IMR-90 (cell line): ENCODE measurements at regions not wholly inside any gene's neighbourhood (a gene's known extent, or its start where the extent isn't known, plus 50 kb on each side); places are given as distances from the start of the nearest gene placed in this dataset.
A peak's percentile ranks its signal among the peaks of the same experiment; 100 is the strongest.

Source experiments
- ATAC-seq: fragments of 200-7000 bp; cut with Tn5 transposase; 2 replicates; pipeline ENCODE4 v1.9.1; 2020; ENCODE audit warnings: low read depth, mild to moderate bottlenecking, moderate library complexity
- BruUV-seq: library from RNA; stranded (reverse); fragments of 400-500 nt; replicated peaks from 2 replicates; lab custom pipeline; 2021; lab: Mats Ljungman, UMichigan
- CTCF ChIA-PET: fragments of 300-600 bp; formaldehyde crosslinking; extraction: SDS; loops from one replicate; lab custom pipeline; 2021; ENCODE audit warnings: antibody characterized with exemption; lab: Yijun Ruan, JAX
- POLR2A ChIA-PET: fragments of 300-600 bp; sonication (Branson Sonifier 250); formaldehyde crosslinking; loops from one replicate; lab custom pipeline; 2022; ENCODE audit warnings: antibody characterized with exemption; ENCODE audit not compliant: unreplicated experiment; lab: Charles Lee
- DNase-seq: peaks from one replicate; pipeline ENCODE4 v3.0.0; 2013
- H2AFZ ChIP-seq: replicated peaks from 2 replicates; pipeline ENCODE3; 2013; ENCODE audit warnings: low read length, mild to moderate bottlenecking; ENCODE audit not compliant: poor library complexity
- H2AK5ac ChIP-seq: 2 replicates; pipeline ENCODE4 v1.6.1; 2013; ENCODE audit warnings: low read depth, low read length, inconsistent platforms
- H2AK9ac ChIP-seq: replicated peaks from 2 replicates; pipeline ENCODE3; 2013; ENCODE audit warnings: mild to moderate bottlenecking, low read depth, low read length, moderate library complexity; ENCODE audit not compliant: poor library complexity
- H2BK120ac ChIP-seq: 2 replicates; pipeline ENCODE4 v1.6.1; 2013; ENCODE audit warnings: low read depth, low read length, inconsistent platforms
- H2BK15ac ChIP-seq: 3 replicates; pipeline ENCODE4 v1.6.1; 2013; ENCODE audit warnings: low read depth, low read length, inconsistent platforms
- H2BK20ac ChIP-seq: 2 replicates; pipeline ENCODE4 v1.6.1; 2013; ENCODE audit warnings: low read depth, mild to moderate bottlenecking, inconsistent platforms, low read length, moderate library complexity
- H2BK5ac ChIP-seq: 2 replicates; pipeline ENCODE4 v1.6.1; 2013; ENCODE audit warnings: mild to moderate bottlenecking, low read depth, low read length, inconsistent platforms; ENCODE audit not compliant: poor library complexity, severe bottlenecking
- H3K14ac ChIP-seq: replicated peaks from 2 replicates; pipeline ENCODE4 v1.6.1; 2013; ENCODE audit warnings: low read depth, low read length, inconsistent platforms
- H3K18ac ChIP-seq: 2 replicates; pipeline ENCODE4 v1.6.1; 2013; ENCODE audit warnings: low read depth, low read length, control low read depth
- H3K23ac ChIP-seq: 2 replicates; pipeline ENCODE4 v1.6.1; 2013; ENCODE audit warnings: low read depth, low read length, inconsistent platforms
- H3K27ac ChIP-seq: 2 replicates; pipeline ENCODE4 v1.5.1; 2013; ENCODE audit warnings: mild to moderate bottlenecking, control low read depth, low read length; ENCODE audit not compliant: insufficient read depth
- H3K27me3 ChIP-seq: 2 replicates; pipeline ENCODE4 v1.6.1; 2013; ENCODE audit warnings: low read length; ENCODE audit not compliant: control insufficient read depth, insufficient read depth
- H3K36me3 ChIP-seq: 2 replicates; pipeline ENCODE4 v1.6.1; 2013; ENCODE audit warnings: low read length, mixed read lengths; ENCODE audit not compliant: control insufficient read depth, insufficient read depth
- H3K4ac ChIP-seq: 2 replicates; pipeline ENCODE4 v1.6.1; 2013; ENCODE audit warnings: low read depth, low read length, inconsistent platforms
- H3K4me1 ChIP-seq: 2 replicates; pipeline ENCODE4 v1.6.1; 2013; ENCODE audit warnings: low read length, mixed read lengths; ENCODE audit not compliant: control insufficient read depth, insufficient read depth
- H3K4me2 ChIP-seq: 2 replicates; pipeline ENCODE4 v1.6.1; 2013; ENCODE audit warnings: low read depth, mild to moderate bottlenecking, control low read depth, low read length, moderate library complexity
- H3K4me3 ChIP-seq: 2 replicates; pipeline ENCODE4 v1.5.1; 2013; ENCODE audit warnings: low read depth, mild to moderate bottlenecking, control low read depth, low read length, moderate library complexity; ENCODE audit not compliant: insufficient read depth
- H3K56ac ChIP-seq: 2 replicates; pipeline ENCODE4 v1.6.1; 2013; ENCODE audit warnings: low read length, inconsistent platforms; ENCODE audit not compliant: insufficient read depth; ENCODE audit errors: extremely low read depth
- H3K79me1 ChIP-seq, 2 experiments: 2 replicates each; pipeline ENCODE4 v1.6.1; 2013; ENCODE audit warnings: low read length in 2 of 2, inconsistent platforms in 1 of 2, low read depth in 1 of 2
- H3K9ac ChIP-seq: 2 replicates; pipeline ENCODE4 v1.6.1; 2013; ENCODE audit warnings: low read depth, low read length, control low read depth
- H3K9me1 ChIP-seq: 2 replicates; pipeline ENCODE4 v1.6.1; 2013; ENCODE audit warnings: low read length, inconsistent platforms; ENCODE audit not compliant: insufficient read depth
- H3K9me3 ChIP-seq: 2 replicates; pipeline ENCODE4 v1.6.1; 2013; ENCODE audit warnings: low read length; ENCODE audit not compliant: control insufficient read depth, insufficient read depth
- H4K20me1 ChIP-seq: 2 replicates; pipeline ENCODE4 v1.6.1; 2013; ENCODE audit warnings: low read length, inconsistent platforms; ENCODE audit not compliant: insufficient read depth
- H4K5ac ChIP-seq: 2 replicates; pipeline ENCODE4 v1.6.1; 2013; ENCODE audit warnings: mild to moderate bottlenecking, low read depth, low read length, control low read depth
- H4K8ac ChIP-seq, 2 experiments: 2 replicates each; pipeline ENCODE4 v1.6.1; 2013; ENCODE audit warnings: low read depth in 2 of 2, low read length in 2 of 2, control low read depth in 1 of 2, inconsistent platforms in 1 of 2
- H4K91ac ChIP-seq: 2 replicates; pipeline ENCODE4 v1.6.1; 2013; ENCODE audit warnings: low read depth, low read length, inconsistent platforms; ENCODE audit not compliant: insufficient read depth
- BHLHE40 ChIP-seq: fragments of 150-350 bp; IDR thresholded peaks from 2 replicates; pipeline ENCODE4 v1.6.1; 2016; ENCODE audit warnings: mild to moderate bottlenecking, low read depth, low read length
- CEBPB ChIP-seq: IDR thresholded peaks from 2 replicates; pipeline ENCODE4 v1.6.1; 2012; ENCODE audit warnings: low read depth, low read length, improper control_type of control experiment
- CTCF ChIP-seq: conservative IDR thresholded peaks from 2 replicates; pipeline ENCODE4 v1.5.1; 2012; ENCODE audit warnings: mild to moderate bottlenecking, low read depth, low read length, improper control_type of control experiment
- MAFK ChIP-seq: IDR thresholded peaks from 2 replicates; pipeline ENCODE4 v1.6.1; 2012; ENCODE audit warnings: low read depth, low read length, improper control_type of control experiment
- SMC3 ChIP-seq: fragments of 150-350 bp; IDR thresholded peaks from 2 replicates; pipeline ENCODE4 v1.6.1; 2016; ENCODE audit warnings: low read depth, mild to moderate bottlenecking, antibody characterized with exemption, low read length, moderate library complexity
- WGBS, 2 experiments: methylation state at CpG; one replicate each; pipeline versions ENCODE4 v1.1.5 to v1.1.7; 2013; ENCODE audit warnings: missing lambda C conversion rate in 2 of 2; ENCODE audit not compliant: insufficient read length in 1 of 2; ENCODE audit errors: extremely low coverage in 2 of 2; 5-methylcytosine and 5-hydroxymethylcytosine counted together
- dilution Hi-C: fragments of 300-500 bp; cut with HindIII; formaldehyde crosslinking; loops from one replicate; pipeline ENCODE4 v1.14.3; 2018; ENCODE audit warnings: low sequenced_read_pairs; ENCODE audit not compliant: unreplicated experiment
- in situ Hi-C: fragments of 300-500 bp; cut with MboI; formaldehyde crosslinking; loops from 3 replicates; pipeline ENCODE4 v1.14.3; 2019; ENCODE audit warnings: low sequenced_read_pairs, inconsistent platforms, mixed read lengths
- intact Hi-C: fragments of 100-400 bp; cut with micrococcal nuclease; formaldehyde crosslinking; loops from 2 replicates; pipeline ENCODE4 v1.10.0; 2022

DNA sequence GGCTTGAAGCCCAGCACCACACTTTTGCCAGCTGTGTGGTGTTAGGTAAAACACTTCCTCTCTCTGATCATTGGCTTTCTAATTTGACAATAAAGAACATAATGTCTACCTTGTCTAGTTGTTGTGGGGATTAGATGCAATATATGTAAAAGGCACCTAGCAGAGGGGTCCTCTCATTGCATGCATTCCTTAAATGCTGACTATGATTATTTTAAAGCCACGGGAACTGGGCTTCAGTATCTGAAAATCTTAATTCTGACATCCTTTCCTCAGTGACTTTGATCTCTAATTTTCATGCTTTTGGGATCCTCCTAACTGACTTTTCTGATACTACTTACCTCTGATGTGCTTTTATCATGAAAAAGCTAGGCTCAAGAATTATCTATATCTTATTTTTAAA is 596.3 kb downstream of the TAFA4 start:
- intact Hi-C loops: no loop called here
- no peak for TF ChIP-seq CTCF
- TF ChIP-seq MAFK: peak; percentile 67
- no peak for TF ChIP-seq SMC3
- no peak for TF ChIP-seq CEBPB
- TF ChIP-seq BHLHE40: no peak
- H4K20me1 ChIP-seq: no peaks in the 10 kb centered on the region
- H3K9me3 ChIP-seq: no peaks in the 10 kb centered on the region
- ChIA-PET CTCF (no interaction called here), POLR2A (interaction anchor here (0.6 kb wide), 1 partner anchor 974 kb away, joined by 4 read pairs; no protein-coding TSS in a partner anchor)
- ATAC-seq: no peak
- H3K23ac ChIP-seq: no peak overlapping the region
- no TSS peak for BruUV-seq
- dilution Hi-C loops: no loop called here
- H3K4me1 ChIP-seq: no peaks in the 10 kb centered on the region
- H3K4me2 ChIP-seq: no peak overlapping the region
- H2BK15ac ChIP-seq: no peak overlapping the region
- H2BK20ac ChIP-seq: no peak overlapping the region
- no peak overlapping the region for H3K27ac ChIP-seq
- H3K18ac ChIP-seq: no peak overlapping the region
- in situ Hi-C loops: loop anchor here (25.0 kb wide), 1 partner anchor 99 kb away; no protein-coding TSS in a partner anchor
- H2BK120ac ChIP-seq: no peak overlapping the region
- no peak overlapping the region for H2AK5ac ChIP-seq
- no peaks in the 10 kb centered on the region for H3K9me1 ChIP-seq
- no peaks in the 10 kb centered on the region for H3K79me1 ChIP-seq
- H2BK5ac ChIP-seq: no peak overlapping the region
- no peak overlapping the region for H2AK9ac ChIP-seq
- no peaks in the 10 kb centered on the region for H3K27me3 ChIP-seq
- no peak overlapping the region for H4K91ac ChIP-seq
- no peak overlapping the region for H3K9ac ChIP-seq
- no peak for DNase-seq
- H3K14ac ChIP-seq: no peak overlapping the region
- no peak overlapping the region for H3K4ac ChIP-seq
- no peak overlapping the region for H4K8ac ChIP-seq
- H3K36me3 ChIP-seq: no peaks in the 10 kb centered on the region
- no CpG with 5 or more reads among the region's 1 CpG for WGBS, 2 experiments
- no peak overlapping the region for H3K4me3 ChIP-seq
- H4K5ac ChIP-seq: no peak overlapping the region
- no peak overlapping the region for H3K56ac ChIP-seq
- H2AFZ ChIP-seq: no peak overlapping the region
